WTC11 (cell line): ENCODE measurements at regions not wholly inside any gene's neighbourhood (a gene's known extent, or its start where the extent isn't known, plus 50 kb on each side); places are given as distances from the start of the nearest gene placed in this dataset.

Experiments used
- ATAC-seq: fragments of 200-7000 bp; cut with Tn5 transposase; 2 replicates; pipeline ENCODE4 v1.10.0; 2021; ENCODE audit warnings: mild to moderate bottlenecking, moderate library complexity
- CTCF ChIA-PET: fragments of 300-600 bp; sonication (Branson Sonifier 250); formaldehyde crosslinking; loops from one replicate; lab custom pipeline; 2021; ENCODE audit warnings: antibody characterized with exemption; lab: Charles Lee
- POLR2A ChIA-PET: fragments of 350-600 bp; sonication (Branson Sonifier 250); formaldehyde crosslinking; loops from one replicate; lab custom pipeline; 2021; ENCODE audit warnings: antibody characterized with exemption; lab: Charles Lee
- DNase-seq: peaks from one replicate; pipeline ENCODE4 v3.0.0; 2021; ENCODE audit warnings: low spot score
- H3K27ac Mint-ChIP-seq: 2 replicates; pipeline ENCODE4 v1.8.0; 2021; ENCODE audit warnings: mixed read lengths
- H3K27me3 Mint-ChIP-seq: 2 replicates; pipeline ENCODE4 v1.8.0; 2021; ENCODE audit warnings: low read depth, mild to moderate bottlenecking, moderate library complexity, mixed read lengths
- H3K36me3 Mint-ChIP-seq: 2 replicates; pipeline ENCODE4 v1.8.0; 2021; ENCODE audit warnings: mixed read lengths
- H3K4me1 Mint-ChIP-seq: 2 replicates; pipeline ENCODE4 v1.8.0; 2022; ENCODE audit warnings: mixed read lengths
- H3K4me3 Mint-ChIP-seq: 2 replicates; pipeline ENCODE4 v1.8.0; 2021; ENCODE audit warnings: mild to moderate bottlenecking, moderate library complexity, mixed read lengths
- H3K9me3 Mint-ChIP-seq: 2 replicates; pipeline ENCODE4 v1.8.0; 2021; ENCODE audit warnings: mixed read lengths
- ATF1 ChIP-seq: sonication (generic); formaldehyde crosslinking; IDR thresholded peaks from 2 replicates; pipeline ENCODE4 v1.8.1; 2023; ENCODE audit warnings: mild to moderate bottlenecking, moderate library complexity, missing genetic modification reagents
- ATF2 ChIP-seq: sonication (generic); formaldehyde crosslinking; IDR thresholded peaks from 2 replicates; pipeline ENCODE4 v1.8.1; 2022; ENCODE audit warnings: low read depth, missing genetic modification reagents, borderline replicate concordance
- E2F4 ChIP-seq: sonication (generic); formaldehyde crosslinking; IDR thresholded peaks from 2 replicates; pipeline ENCODE4 v1.8.1; 2022; ENCODE audit warnings: low read depth, mild to moderate bottlenecking, moderate library complexity, missing genetic modification reagents, borderline replicate concordance
- FOXK1 ChIP-seq: sonication (generic); formaldehyde crosslinking; IDR thresholded peaks from 2 replicates; pipeline ENCODE4 v1.8.0; 2022; ENCODE audit warnings: mild to moderate bottlenecking, moderate library complexity, missing genetic modification reagents
- FOXP4 ChIP-seq: sonication (generic); formaldehyde crosslinking; IDR thresholded peaks from 2 replicates; pipeline ENCODE4 v1.8.0; 2022; ENCODE audit warnings: mild to moderate bottlenecking, missing genetic modification reagents
- GTF2I ChIP-seq: fragments of 250-450 bp; sonication (Bioruptor Pico); conservative IDR thresholded peaks from 2 replicates; pipeline ENCODE4 v1.4.0; 2021; ENCODE audit warnings: mild to moderate bottlenecking
- NFATC4 ChIP-seq: fragments of 250-450 bp; sonication (Bioruptor Pico); IDR thresholded peaks from 2 replicates; pipeline ENCODE4 v1.9.0; 2021; ENCODE audit warnings: mild to moderate bottlenecking
- NR2C2 ChIP-seq: sonication (generic); formaldehyde crosslinking; IDR thresholded peaks from 2 replicates; pipeline ENCODE4 v1.8.0; 2022; ENCODE audit warnings: mild to moderate bottlenecking, missing genetic modification reagents
- NR3C1 ChIP-seq: sonication (generic); formaldehyde crosslinking; conservative IDR thresholded peaks from 2 replicates; pipeline ENCODE4 v1.8.1; 2023; ENCODE audit warnings: low read depth, mild to moderate bottlenecking, missing genetic modification reagents
- PRDM15 ChIP-seq: sonication (generic); formaldehyde crosslinking; IDR thresholded peaks from 2 replicates; pipeline ENCODE4 v1.8.0; 2022; ENCODE audit warnings: missing genetic modification reagents
- RELA ChIP-seq: sonication (generic); formaldehyde crosslinking; IDR thresholded peaks from 2 replicates; pipeline ENCODE4 v1.8.1; 2022; ENCODE audit warnings: missing genetic modification reagents, mild to moderate bottlenecking, borderline replicate concordance
- SOX15 ChIP-seq: fragments of 250-450 bp; sonication (Bioruptor Pico); IDR thresholded peaks from 2 replicates; pipeline ENCODE4 v1.9.0; 2021; ENCODE audit warnings: mild to moderate bottlenecking
- STAT6 ChIP-seq: sonication (generic); formaldehyde crosslinking; conservative IDR thresholded peaks from 2 replicates; pipeline ENCODE4 v1.8.1; 2023; ENCODE audit warnings: mild to moderate bottlenecking, low read depth, missing genetic modification reagents, moderate library complexity
- ZNF416 ChIP-seq: fragments of 250-450 bp; sonication (Bioruptor Pico); IDR thresholded peaks from 2 replicates; pipeline ENCODE4 v1.9.0; 2021; ENCODE audit warnings: mild to moderate bottlenecking, inconsistent platforms
- ZNF425 ChIP-seq: fragments of 250-450 bp; sonication (Bioruptor Pico); conservative IDR thresholded peaks from 2 replicates; pipeline ENCODE4 v1.9.0; 2021; ENCODE audit warnings: mild to moderate bottlenecking

GRCh38 chr3:115478359-115478758 is 145.0 kb upstream of the GAP43 start (continued):
- TF ChIP-seq ZNF416 (no peak), ZNF425 (no peak), NR3C1 (CRISPR knock-in tag) (no peak), SOX15 (CRISPR knock-in tag) (no peak), NR2C2 (CRISPR knock-in tag) (no peak)

GRCh38 chr3:115486880-115487279 is 136.4 kb upstream of the GAP43 start:
- Mint-ChIP-seq H3K4me3 (no peak overlapping the region), H3K4me1 (peaks cover 12% of the 10 kb centered on the region), H3K9me3 (peaks cover 6% of the 10 kb centered on the region), H3K27ac (no peak overlapping the region), H3K36me3 (no peaks in the 10 kb centered on the region), H3K27me3 (no peaks in the 10 kb centered on the region)
- POLR2A ChIA-PET, result no interaction called here
- DNase-seq (no peak), ATAC-seq (no peak)
- no peak for TF ChIP-seq ATF1 (CRISPR knock-in tag)
- CTCF ChIA-PET, result no interaction called here

GRCh38 chr3:115487968-115488367 is 135.3 kb upstream of the GAP43 start:
- no peak for ATAC-seq
- Mint-ChIP-seq H3K4me1 (peaks cover 12% of the 10 kb centered on the region), H3K36me3 (no peaks in the 10 kb centered on the region), H3K4me3 (no peak overlapping the region), H3K27ac (no peak overlapping the region), H3K27me3 (no peaks in the 10 kb centered on the region), H3K9me3 (peaks cover 1% of the 10 kb centered on the region)
- TF ChIP-seq STAT6 (CRISPR knock-in tag) (no peak), GTF2I (CRISPR knock-in tag) (no peak), NFATC4 (CRISPR knock-in tag) (no peak), FOXP4 (CRISPR knock-in tag) (no peak), E2F4 (no peak), FOXK1 (CRISPR knock-in tag) (no peak), ZNF425 (no peak), RELA (CRISPR knock-in tag) (no peak), ATF2 (CRISPR knock-in tag) (no peak), PRDM15 (CRISPR knock-in tag) (no peak)
- no peak for DNase-seq
- ChIA-PET CTCF (no interaction called here), POLR2A (no interaction called here)
